ENCODE measurements at regions not wholly inside any gene's neighbourhood (a gene's known extent, or its start where the extent isn't known, plus 50 kb on each side); places are given as distances from the start of the nearest gene placed in this dataset.
"Not testable (repeated sequence)": the region's sequence is repeated elsewhere in the genome, so short reads cannot be mapped to it uniquely, and the experiment has no call there.

DNA sequence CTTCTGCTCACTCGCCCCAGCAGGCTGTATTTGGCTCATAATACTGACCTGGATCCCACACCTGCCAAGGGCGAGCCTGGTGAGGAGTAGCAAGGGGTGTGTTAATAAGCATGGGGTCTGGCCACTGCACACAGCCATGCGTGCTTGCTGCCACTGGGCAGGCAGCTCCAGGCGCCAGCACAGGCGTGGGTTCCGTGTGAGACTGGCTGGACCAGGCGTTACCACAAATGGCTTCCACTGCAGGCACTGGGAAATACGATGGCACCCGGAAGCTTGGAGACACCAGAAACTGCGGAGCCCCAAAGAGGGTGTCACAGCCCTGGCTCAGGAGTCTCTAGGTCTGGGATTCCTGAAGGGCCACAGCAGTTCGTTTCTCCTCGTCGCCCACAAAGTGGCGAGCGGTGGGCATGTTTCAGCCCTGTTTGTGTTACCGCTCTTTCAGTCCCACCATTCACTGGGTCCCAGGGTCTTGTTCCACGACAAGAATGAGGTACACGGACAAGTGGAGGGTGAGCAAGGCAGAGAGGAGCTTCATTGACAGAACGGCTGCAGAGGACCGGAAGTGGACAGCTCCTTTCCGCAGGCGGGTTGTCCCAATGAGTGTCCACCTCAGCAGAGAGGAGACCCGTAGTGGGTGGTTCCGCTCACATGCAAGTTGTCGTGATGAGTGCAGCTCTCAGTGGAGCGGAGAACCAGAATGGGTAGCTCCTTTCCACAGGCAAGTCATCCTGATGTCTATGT, 428.9 kb downstream of the EPHA5 start:
- H3K36me3 ChIP-seq, result no peaks in the 10 kb centered on the region
- DNase-seq (ENCODE audit: low spot score) (no peak), ATAC-seq (ENCODE audit: insufficient number of reproducible peaks, low FRiP score, low read depth) (no peak)
- no peaks in the 10 kb centered on the region for H3K9me3 ChIP-seq
- H3K27ac ChIP-seq, result no peak overlapping the region
- no peak overlapping the region for H3K4me3 ChIP-seq
- TF ChIP-seq, protein P1, sequence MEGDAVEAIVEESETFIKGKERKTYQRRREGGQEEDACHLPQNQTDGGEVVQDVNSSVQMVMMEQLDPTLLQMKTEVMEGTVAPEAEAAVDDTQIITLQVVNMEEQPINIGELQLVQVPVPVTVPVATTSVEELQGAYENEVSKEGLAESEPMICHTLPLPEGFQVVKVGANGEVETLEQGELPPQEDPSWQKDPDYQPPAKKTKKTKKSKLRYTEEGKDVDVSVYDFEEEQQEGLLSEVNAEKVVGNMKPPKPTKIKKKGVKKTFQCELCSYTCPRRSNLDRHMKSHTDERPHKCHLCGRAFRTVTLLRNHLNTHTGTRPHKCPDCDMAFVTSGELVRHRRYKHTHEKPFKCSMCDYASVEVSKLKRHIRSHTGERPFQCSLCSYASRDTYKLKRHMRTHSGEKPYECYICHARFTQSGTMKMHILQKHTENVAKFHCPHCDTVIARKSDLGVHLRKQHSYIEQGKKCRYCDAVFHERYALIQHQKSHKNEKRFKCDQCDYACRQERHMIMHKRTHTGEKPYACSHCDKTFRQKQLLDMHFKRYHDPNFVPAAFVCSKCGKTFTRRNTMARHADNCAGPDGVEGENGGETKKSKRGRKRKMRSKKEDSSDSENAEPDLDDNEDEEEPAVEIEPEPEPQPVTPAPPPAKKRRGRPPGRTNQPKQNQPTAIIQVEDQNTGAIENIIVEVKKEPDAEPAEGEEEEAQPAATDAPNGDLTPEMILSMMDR (IDR thresholded peaks at IDR 0.05), result no peak
- H3K4me1 ChIP-seq (ENCODE audit: control insufficient read depth in 1 of 2, low read depth in 2 of 2), result peaks cover 3 to 25% of the 10 kb centered on the region in 2 donors
- H3K27me3 ChIP-seq (replicated peaks; ENCODE audit: insufficient read depth), result no peaks in the 10 kb centered on the region

DNA sequence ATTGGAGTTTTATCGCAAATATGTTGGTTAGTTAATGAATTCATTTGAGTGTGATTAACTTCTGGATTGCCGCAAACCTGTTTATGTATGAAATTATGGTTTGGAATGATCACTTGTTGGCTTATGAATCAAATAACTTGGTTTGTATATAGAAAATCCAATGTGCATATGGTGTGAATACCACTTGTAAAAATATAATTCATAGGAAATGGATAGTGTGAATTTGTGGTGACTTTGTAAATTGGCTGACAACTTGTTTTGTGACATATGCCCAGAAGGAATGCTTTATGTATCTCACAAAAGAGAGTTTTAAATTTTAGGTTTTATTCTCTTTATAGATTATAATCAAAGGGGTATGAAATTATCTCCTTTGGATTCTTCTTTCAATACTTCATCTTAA, 436.2 kb downstream of the EPHA5 start:
- no peaks in the 10 kb centered on the region for H3K9me3 ChIP-seq
- no peaks in the 10 kb centered on the region for H3K27me3 ChIP-seq (replicated peaks; ENCODE audit: insufficient read depth)
- no peak overlapping the region for H3K4me3 ChIP-seq
- DNase-seq (ENCODE audit: low spot score) (no peak), ATAC-seq (ENCODE audit: insufficient number of reproducible peaks, low FRiP score, low read depth) (no peak)
- no peak overlapping the region for H3K27ac ChIP-seq
- TF ChIP-seq, protein P1 (IDR thresholded peaks at IDR 0.05), result no peak
- no peaks in the 10 kb centered on the region for H3K4me1 ChIP-seq (ENCODE audit: control insufficient read depth in 1 of 2, low read depth in 2 of 2)
- no peaks in the 10 kb centered on the region for H3K36me3 ChIP-seq

DNA sequence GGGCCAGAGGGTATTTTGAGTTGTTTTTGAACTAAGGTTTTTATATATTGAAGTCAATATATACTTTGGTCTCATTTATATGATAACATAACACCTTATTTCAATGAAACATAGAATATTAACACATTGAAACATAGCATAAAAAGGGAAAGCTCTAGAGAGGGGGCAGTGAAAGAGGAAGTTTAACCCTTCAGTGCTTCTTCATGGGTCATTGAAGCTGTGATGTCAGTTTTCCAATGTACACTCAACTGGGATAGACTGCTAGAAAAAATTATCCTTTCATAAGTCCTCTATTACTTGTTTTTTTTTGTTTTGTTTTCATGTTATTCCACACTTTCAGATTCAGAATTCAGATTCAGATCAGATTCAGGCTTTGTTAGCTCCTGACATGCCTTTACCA, 442.7 kb downstream of the EPHA5 start:
- no peaks in the 10 kb centered on the region for H3K9me3 ChIP-seq
- DNase-seq (ENCODE audit: low spot score) (no peak), ATAC-seq (ENCODE audit: insufficient number of reproducible peaks, low FRiP score, low read depth) (no peak)
- H3K36me3 ChIP-seq, result no peaks in the 10 kb centered on the region
- TF ChIP-seq, protein P1 (IDR thresholded peaks at IDR 0.05), result no peak
- H3K27ac ChIP-seq, result no peak overlapping the region
- H3K27me3 ChIP-seq (replicated peaks; ENCODE audit: insufficient read depth), result no peaks in the 10 kb centered on the region
- H3K4me1 ChIP-seq (ENCODE audit: control insufficient read depth in 1 of 2, low read depth in 2 of 2), result no peaks in the 10 kb centered on the region
- H3K4me3 ChIP-seq, result no peak overlapping the region

DNA sequence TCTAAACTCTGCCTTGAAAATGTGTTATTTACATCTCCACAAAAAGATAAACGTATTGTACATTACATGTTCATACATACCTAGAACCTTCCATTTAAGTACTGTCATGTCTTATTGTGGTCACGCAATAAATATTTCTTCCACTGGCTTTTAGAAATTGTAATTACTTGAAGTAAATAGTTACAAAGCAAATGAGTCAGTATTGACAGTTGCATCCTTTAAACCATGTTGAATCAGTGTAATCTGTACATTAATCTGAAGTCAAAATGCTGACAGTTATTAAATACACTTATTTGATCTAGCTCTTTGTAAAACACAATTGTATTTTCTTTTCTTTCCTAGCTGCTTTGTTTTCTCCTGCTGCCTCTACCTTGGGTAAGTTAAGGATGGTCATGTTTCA, 446.7 kb downstream of the EPHA5 start:
- ATAC-seq (ENCODE audit: insufficient number of reproducible peaks, low FRiP score, low read depth) (no peak), DNase-seq (ENCODE audit: low spot score) (no peak)
- Histone ChIP-seq H3K4me3 (no peak overlapping the region), H3K27me3 (replicated peaks; ENCODE audit: insufficient read depth) (no peaks in the 10 kb centered on the region), H3K4me1 (ENCODE audit: control insufficient read depth in 1 of 2, low read depth in 2 of 2) (no peaks in the 10 kb centered on the region), H3K27ac (no peak overlapping the region), H3K36me3 (no peaks in the 10 kb centered on the region), H3K9me3 (no peaks in the 10 kb centered on the region)
- TF ChIP-seq, protein P1 (IDR thresholded peaks at IDR 0.05), result no peak

DNA sequence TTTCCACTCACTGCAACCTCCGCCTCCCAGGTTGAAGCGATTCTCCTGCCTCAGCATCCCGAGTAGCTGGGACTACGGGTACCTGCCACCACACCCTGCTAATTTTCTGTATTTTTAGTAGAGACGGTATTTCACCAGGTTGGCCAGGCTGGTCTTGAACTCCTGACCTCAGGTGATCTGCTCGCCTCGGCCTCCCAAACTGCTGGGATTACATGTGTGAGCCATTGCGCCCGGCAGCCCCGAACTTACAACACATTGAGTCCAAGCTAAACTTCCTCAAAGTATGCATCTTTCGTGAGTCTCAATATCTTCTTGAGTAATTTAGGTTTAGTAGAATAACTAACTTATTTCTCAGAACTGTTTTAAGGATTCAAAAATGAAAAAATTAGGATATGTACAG, 447.2 kb downstream of the EPHA5 start:
- DNase-seq (ENCODE audit: low spot score); H3K27ac ChIP-seq; H3K4me1 ChIP-seq (ENCODE audit: control insufficient read depth in 1 of 2, low read depth in 2 of 2); H3K27me3 ChIP-seq (replicated peaks; ENCODE audit: insufficient read depth); ATAC-seq (ENCODE audit: insufficient number of reproducible peaks, low FRiP score, low read depth); H3K36me3 ChIP-seq; H3K9me3 ChIP-seq; H3K4me3 ChIP-seq: not testable (repeated sequence)

DNA sequence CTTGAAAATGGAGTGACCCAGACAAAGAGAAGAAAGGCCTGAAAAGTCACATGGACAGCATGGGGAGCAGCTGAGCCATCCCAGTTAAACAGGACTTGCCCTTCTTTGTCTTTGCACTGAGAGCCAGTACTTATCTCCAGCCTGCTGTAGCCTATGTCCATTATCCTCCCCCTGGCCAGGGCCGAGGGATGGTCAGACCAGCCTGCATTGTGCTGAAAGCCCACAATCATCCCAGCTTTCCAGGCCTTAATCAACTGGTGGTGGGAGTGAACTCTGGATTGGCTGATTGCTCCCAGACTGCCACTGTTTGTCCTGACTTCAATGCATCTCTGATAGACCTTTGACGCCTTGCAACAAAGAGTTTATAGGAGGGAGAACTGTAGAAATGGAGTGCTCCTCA, 453.1 kb downstream of the EPHA5 start:
- no peaks in the 10 kb centered on the region for H3K4me1 ChIP-seq (ENCODE audit: control insufficient read depth in 1 of 2, low read depth in 2 of 2)
- DNase-seq (ENCODE audit: low spot score) (no peak), ATAC-seq (ENCODE audit: insufficient number of reproducible peaks, low FRiP score, low read depth) (no peak)
- no peaks in the 10 kb centered on the region for H3K27me3 ChIP-seq (replicated peaks; ENCODE audit: insufficient read depth)
- H3K4me3 ChIP-seq, result no peak overlapping the region
- TF ChIP-seq, protein P1 (IDR thresholded peaks at IDR 0.05), result no peak
- no peaks in the 10 kb centered on the region for H3K36me3 ChIP-seq
- no peak overlapping the region for H3K27ac ChIP-seq
- no peaks in the 10 kb centered on the region for H3K9me3 ChIP-seq

Data from thoracic aorta (tissue), 2 donors.